HEK293 (cell line): ENCODE measurements at regions not wholly inside any gene's neighbourhood (a gene's known extent, or its start where the extent isn't known, plus 50 kb on each side); places are given as distances from the start of the nearest gene placed in this dataset.

Experiments
- CTCF ChIA-PET: fragments of 350-600 bp; formaldehyde crosslinking; extraction: SDS; loops from one replicate; lab custom pipeline; 2021; ENCODE audit warnings: antibody characterized with exemption; lab: Yijun Ruan, JAX
- POLR2A ChIA-PET: fragments of 300-600 bp; formaldehyde crosslinking; extraction: SDS; loops from one replicate; lab custom pipeline; 2020; ENCODE audit warnings: antibody characterized with exemption, inconsistent platforms; lab: Yijun Ruan, JAX
- H3K27ac ChIP-seq: fragments of 200-500 bp; sonication (Bioruptor generic); 2 replicates; pipeline ENCODE4 v1.5.1; 2014; ENCODE audit warnings: low read depth, low read length, control low read depth, inconsistent platforms; ENCODE audit errors: extremely low read depth
- H3K36me3 ChIP-seq, 2 experiments: fragments of 200-500 bp in 1 of 2; sonication (Bioruptor generic) in 1 of 2; 1 replicate in 1 of 2; 2 replicates in 1 of 2; pipeline ENCODE4 v1.5.1; 2014 to 2017; ENCODE audit warnings: inconsistent platforms in 2 of 2, low read length in 2 of 2; ENCODE audit not compliant: control insufficient read depth in 2 of 2, insufficient read depth in 1 of 2
- H3K4me1 ChIP-seq: fragments of 200-500 bp; sonication (Bioruptor generic); 2 replicates; pipeline ENCODE4 v1.5.1; 2014; ENCODE audit warnings: mild to moderate bottlenecking, low read length, inconsistent platforms; ENCODE audit not compliant: control insufficient read depth, insufficient read depth
- H3K4me3 ChIP-seq: 2 replicates; pipeline ENCODE4 v1.5.1; 2011; ENCODE audit warnings: low read depth, mild to moderate bottlenecking, control low read depth, low read length, moderate library complexity
- H3K9me3 ChIP-seq: fragments of 200-500 bp; sonication (Bioruptor generic); 2 replicates; pipeline ENCODE4 v1.5.1; 2014; ENCODE audit warnings: low read depth, low read length, inconsistent platforms; ENCODE audit not compliant: control insufficient read depth, insufficient read depth
- ATF2 ChIP-seq: fragments of 450-650 bp; formaldehyde crosslinking; IDR thresholded peaks from 2 replicates; pipeline ENCODE4 v1.5.1; 2016; ENCODE audit warnings: missing biosample characterization, missing genetic modification characterization, low read depth
- BCL11B ChIP-seq: fragments of 450-650 bp; formaldehyde crosslinking; IDR thresholded peaks from 2 replicates; pipeline ENCODE4 v1.5.1; 2016; ENCODE audit warnings: low read depth, missing biosample characterization, missing genetic modification characterization
- GLI2 ChIP-seq: fragments of 450-650 bp; formaldehyde crosslinking; IDR thresholded peaks from 2 replicates; pipeline ENCODE4; 2017; ENCODE audit warnings: missing biosample characterization, missing genetic modification characterization, low read depth, borderline replicate concordance
- KLF7 ChIP-seq: fragments of 450-650 bp; formaldehyde crosslinking; IDR thresholded peaks from 2 replicates; pipeline ENCODE4 v1.5.1; 2016; ENCODE audit warnings: missing biosample characterization, missing genetic modification characterization, borderline replicate concordance
- MEIS1 ChIP-seq: sonication (generic); formaldehyde crosslinking; IDR thresholded peaks from 2 replicates; pipeline ENCODE4 v1.8.1; 2022; ENCODE audit warnings: missing genetic modification reagents, mild to moderate bottlenecking, borderline replicate concordance
- MZF1 ChIP-seq: fragments of 450-650 bp; formaldehyde crosslinking; IDR thresholded peaks from 2 replicates; pipeline ENCODE4 v1.5.1; 2017; ENCODE audit warnings: missing biosample characterization, missing genetic modification characterization, borderline replicate concordance
- RBAK ChIP-seq: fragments of 450-650 bp; formaldehyde crosslinking; IDR thresholded peaks from 2 replicates; pipeline ENCODE4 v1.5.1; 2016; ENCODE audit warnings: missing biosample characterization, missing genetic modification characterization
- ZBTB26 ChIP-seq: fragments of 450-650 bp; formaldehyde crosslinking; optimal IDR thresholded peaks from 2 replicates; pipeline ENCODE3; 2016; ENCODE audit warnings: missing biosample characterization, mild to moderate bottlenecking, missing genetic modification characterization
- ZBTB48 ChIP-seq: fragments of 450-650 bp; formaldehyde crosslinking; IDR thresholded peaks from 2 replicates; pipeline ENCODE4 v1.5.1; 2016; ENCODE audit warnings: missing biosample characterization, missing genetic modification characterization
- ZFP3 ChIP-seq: fragments of 450-650 bp; formaldehyde crosslinking; IDR thresholded peaks from 2 replicates; pipeline ENCODE4 v1.5.1; 2016; ENCODE audit warnings: low read depth, missing biosample characterization, missing genetic modification characterization
- ZNF112 ChIP-seq: fragments of 450-650 bp; formaldehyde crosslinking; IDR thresholded peaks from 2 replicates; pipeline ENCODE4 v1.5.0; 2017; ENCODE audit warnings: missing biosample characterization, missing genetic modification characterization
- ZNF132 ChIP-seq: fragments of 450-650 bp; formaldehyde crosslinking; IDR thresholded peaks from 2 replicates; pipeline ENCODE4 v1.5.1; 2017; ENCODE audit warnings: missing biosample characterization, missing genetic modification characterization, borderline replicate concordance
- ZNF157 ChIP-seq: fragments of 450-650 bp; formaldehyde crosslinking; IDR thresholded peaks from 2 replicates; pipeline ENCODE4 v1.5.1; 2016; ENCODE audit warnings: missing biosample characterization, missing genetic modification characterization
- ZNF302 ChIP-seq: fragments of 450-650 bp; formaldehyde crosslinking; IDR thresholded peaks from 2 replicates; pipeline ENCODE4 v1.5.1; 2016; ENCODE audit warnings: missing biosample characterization, missing genetic modification characterization, low read depth
- ZNF416 ChIP-seq: fragments of 450-650 bp; formaldehyde crosslinking; IDR thresholded peaks from 2 replicates; pipeline ENCODE4 v1.5.1; 2016; ENCODE audit warnings: missing biosample characterization, missing genetic modification characterization
- ZNF48 ChIP-seq: fragments of 450-650 bp; formaldehyde crosslinking; IDR thresholded peaks from 2 replicates; pipeline ENCODE4 v1.5.1; 2016; ENCODE audit warnings: missing biosample characterization, missing genetic modification characterization
- ZNF521 ChIP-seq: fragments of 450-650 bp; formaldehyde crosslinking; IDR thresholded peaks from 2 replicates; pipeline ENCODE4 v1.5.1; 2017; ENCODE audit warnings: missing biosample characterization, mild to moderate bottlenecking, missing genetic modification characterization
- ZNF530 ChIP-seq: fragments of 450-650 bp; formaldehyde crosslinking; IDR thresholded peaks from 2 replicates; pipeline ENCODE4 v1.5.1; 2016; ENCODE audit warnings: low read depth, missing biosample characterization, missing genetic modification characterization
- ZNF560 ChIP-seq: fragments of 450-650 bp; formaldehyde crosslinking; IDR thresholded peaks from 2 replicates; pipeline ENCODE4 v1.5.1; 2017; ENCODE audit warnings: missing biosample characterization, missing genetic modification characterization, borderline replicate concordance
- ZNF623 ChIP-seq: fragments of 450-650 bp; formaldehyde crosslinking; IDR thresholded peaks from 2 replicates; pipeline ENCODE4 v1.5.1; 2016; ENCODE audit warnings: missing biosample characterization, missing genetic modification characterization
- ZNF777 ChIP-seq: fragments of 450-650 bp; formaldehyde crosslinking; IDR thresholded peaks from 2 replicates; pipeline ENCODE4 v1.5.1; 2017; ENCODE audit warnings: missing biosample characterization, missing genetic modification characterization, borderline replicate concordance
- ZSCAN23 ChIP-seq: fragments of 450-650 bp; formaldehyde crosslinking; IDR thresholded peaks from 2 replicates; pipeline ENCODE4 v1.5.1; 2016; ENCODE audit warnings: missing biosample characterization, missing genetic modification characterization

DNA sequence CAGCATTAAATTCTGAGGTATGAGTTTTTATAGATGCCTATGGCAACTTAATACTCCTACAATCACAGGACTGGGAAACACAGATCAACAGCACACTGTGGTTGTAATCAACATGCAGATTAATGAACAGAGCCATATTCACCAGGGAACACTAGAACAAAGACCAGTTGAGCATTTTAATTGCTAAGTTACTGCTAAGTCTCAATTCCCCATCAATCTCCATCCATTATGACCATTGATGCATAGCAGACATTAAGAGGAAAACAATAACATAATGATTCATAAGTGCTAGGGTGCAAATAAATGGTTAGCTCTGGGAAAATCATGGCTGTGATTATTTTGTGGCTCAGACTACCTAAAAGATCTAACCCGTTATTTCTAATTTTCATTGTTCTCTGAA, 505.6 kb downstream of the TRHDE start (continued):
- TF ChIP-seq ZNF416 (tag by site-specific recombination) (no peak), RBAK (tag by site-specific recombination) (no peak), ZNF623 (tag by site-specific recombination) (no peak)

DNA sequence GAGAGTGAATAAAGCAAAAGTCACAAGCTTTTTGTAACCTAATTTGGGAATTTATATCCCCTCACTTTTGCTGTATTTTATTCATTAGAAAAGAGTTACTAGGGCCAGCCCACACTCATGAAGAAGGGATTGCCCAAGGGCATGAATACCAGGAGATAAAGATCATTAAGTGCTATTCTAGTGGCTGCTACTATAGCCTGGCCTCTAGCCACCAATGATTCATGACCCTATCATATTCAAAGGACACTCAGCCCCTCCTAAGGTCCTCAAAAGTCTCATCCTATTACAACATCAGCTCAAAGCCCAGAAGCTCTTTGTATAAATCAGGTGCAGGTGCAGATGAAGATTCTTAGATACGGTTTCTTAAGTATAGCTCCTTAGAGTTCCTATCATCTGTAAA, 518.1 kb downstream of the TRHDE start:
- H3K36me3 ChIP-seq: no peaks in the 10 kb centered on the region
- no peaks in the 10 kb centered on the region for H3K4me1 ChIP-seq
- no peak overlapping the region for H3K27ac ChIP-seq
- ChIA-PET POLR2A (no interaction called here), CTCF (no interaction called here)
- no peaks in the 10 kb centered on the region for H3K9me3 ChIP-seq
- no peak overlapping the region for H3K4me3 ChIP-seq
- TF ChIP-seq ZNF302 (tag by site-specific recombination) (no peak), ZNF48 (tag by site-specific recombination) (no peak), ZNF132 (no peak), ZBTB48 (tag by site-specific recombination) (no peak), KLF7 (no peak), MZF1 (tag by site-specific recombination) (no peak)

- ChIA-PET CTCF (no interaction called here), POLR2A (no interaction called here)
- Histone ChIP-seq H3K4me1 (no peaks in the 10 kb centered on the region), H3K36me3 (no peaks in the 10 kb centered on the region), H3K9me3 (no peaks in the 10 kb centered on the region)
- no peak for TF ChIP-seq ZNF521
- TF ChIP-seq, all 188 proteins: peak for 0
- Histone ChIP-seq H3K4me3 (no peak overlapping the region), H3K27ac (no peak overlapping the region)
Measured at GRCh38 chr12:72792889-72793288, 520.7 kb downstream of the TRHDE start.

DNA sequence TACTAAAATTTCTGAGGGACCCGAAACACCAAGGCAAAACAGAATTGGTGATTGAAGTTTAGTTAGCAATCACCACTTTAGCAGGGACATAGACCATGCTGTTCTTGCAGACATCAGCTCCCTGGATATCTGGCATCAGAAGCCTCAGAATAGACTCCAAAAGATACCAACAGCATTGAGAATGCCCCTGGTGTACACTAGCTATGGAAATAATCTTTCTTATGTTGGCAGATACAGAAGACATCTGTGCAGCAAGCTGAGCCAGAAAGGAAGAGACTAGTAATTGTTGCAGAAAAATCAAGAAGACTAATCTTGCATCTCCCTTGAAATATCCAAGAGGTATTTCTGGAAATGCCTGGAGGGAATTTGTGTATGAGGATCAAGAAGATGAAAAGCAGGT, 521.6 kb downstream of the TRHDE start:
- POLR2A ChIA-PET: no interaction called here
- CTCF ChIA-PET: no interaction called here
- Histone ChIP-seq H3K36me3 (no peaks in the 10 kb centered on the region), H3K9me3 (no peaks in the 10 kb centered on the region), H3K4me1 (no peaks in the 10 kb centered on the region), H3K4me3 (no peak overlapping the region)
- TF ChIP-seq ATF2 (no peak), ZNF132 (no peak), ZSCAN23 (no peak), ZNF777 (tag by site-specific recombination) (no peak), MEIS1 (CRISPR knock-in tag) (no peak), ZFP3 (tag by site-specific recombination) (no peak), ZNF112 (tag by site-specific recombination) (no peak), ZBTB26 (tag by site-specific recombination) (no peak), GLI2 (tag by site-specific recombination) (no peak), ZNF157 (tag by site-specific recombination) (no peak), ZNF530 (tag by site-specific recombination) (no peak), BCL11B (tag by site-specific recombination) (no peak), ZNF560 (no peak)
- TF ChIP-seq, all 188 proteins: peak for 0
- H3K27ac ChIP-seq: no peak overlapping the region
